Kidney (tissue), 13 donors: ENCODE measurements at regions not wholly inside any gene's neighbourhood (a gene's known extent, or its start where the extent isn't known, plus 50 kb on each side); places are given as distances from the start of the nearest gene placed in this dataset.

Source experiments
- DNase-seq, 5 donors: peaks; one replicate each; pipeline ENCODE4 v3.0.0-alpha.2; 2013 to 2020
- FAIRE-seq: peaks from 2 replicates; lab custom pipeline; 2012; peaks lifted over from hg19 to GRCh38; lab: Jason Lieb, UNC
- H3K27ac ChIP-seq, 2 donors: one replicate each; pipeline ENCODE4 v1.7.0; 2013; ENCODE audit warnings: low read depth in 2 of 2, low read length in 2 of 2, inconsistent platforms in 1 of 2
- H3K27me3 ChIP-seq: one replicate; pipeline ENCODE4 v1.7.1; 2013; ENCODE audit warnings: low read length, inconsistent platforms; ENCODE audit not compliant: control insufficient read depth, insufficient read depth
- H3K36me3 ChIP-seq, 3 donors: one replicate each; pipeline versions ENCODE4 v1.7.0 to v1.7.1; 2013; ENCODE audit warnings: low read length in 3 of 3, control low read depth in 1 of 3, inconsistent platforms in 1 of 3; ENCODE audit not compliant: insufficient read depth in 3 of 3, control insufficient read depth in 2 of 3
- H3K4me1 ChIP-seq, 3 donors: one replicate each; pipeline versions ENCODE4 v1.7.0 to v1.7.1; 2013; ENCODE audit warnings: low read length in 3 of 3, inconsistent platforms in 1 of 3, low read depth in 1 of 3; ENCODE audit not compliant: control insufficient read depth in 2 of 3, insufficient read depth in 2 of 3
- H3K4me3 ChIP-seq, 3 donors: one replicate each; pipeline versions ENCODE4 v1.7.0 to v1.8.1; 2013; ENCODE audit warnings: low read length in 3 of 3, control low read depth in 1 of 3, inconsistent platforms in 1 of 3
- H3K9ac ChIP-seq, 3 donors: one replicate each; pipeline versions ENCODE4 v1.7.0 to v1.7.1; 2013; ENCODE audit warnings: low read length in 3 of 3, control low read depth in 1 of 3, inconsistent platforms in 1 of 3
- H3K9me3 ChIP-seq, 3 donors: one replicate each; pipeline versions ENCODE4 v1.7.0 to v1.7.1; 2013; ENCODE audit warnings: low read length in 3 of 3, control low read depth in 1 of 3, inconsistent platforms in 1 of 3; ENCODE audit not compliant: control insufficient read depth in 2 of 3, insufficient read depth in 1 of 3
- intact Hi-C: fragments of 100-400 bp; cut with DNase I; formaldehyde crosslinking; loops from one replicate; pipeline ENCODE4 v1.11.1; 2022
- TF ChIP-seq, protein P1 (sequence below): IDR thresholded peaks from 3 replicates; pipeline ENCODE4 v1.5.1; 2012; ENCODE audit warnings: mild to moderate bottlenecking, moderate library complexity, borderline replicate concordance; ENCODE audit not compliant: insufficient read depth; ENCODE audit errors: extremely low read depth
- donor health status: control.
- donor health status: control.
- donor health status: control.
- donor health status: control.
- donor health status: control.
- donor health status: DM: yes; HTN: yes; CAD: no.
- donor health status: Normal renal cell carcinoma (clear cell type).

DNA sequence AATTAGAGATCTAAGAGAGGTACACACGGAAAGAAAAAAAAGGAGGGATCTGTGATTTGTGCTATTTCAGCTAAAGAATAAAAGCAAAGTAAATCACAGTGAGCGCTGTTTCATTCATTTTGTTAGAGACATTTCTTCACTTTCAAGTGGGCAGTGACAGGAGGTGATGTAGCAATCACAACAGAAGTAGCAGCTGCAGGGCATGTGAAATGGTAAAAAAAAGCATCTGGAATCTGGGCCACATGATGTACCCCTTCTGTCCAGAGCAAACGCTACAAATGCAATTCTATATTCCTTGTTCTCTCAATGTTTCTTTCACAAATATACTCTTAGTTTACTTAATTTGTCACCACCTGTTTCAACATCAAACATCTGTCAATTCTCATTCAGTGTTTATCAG lies 786.5 kb downstream of the LRRIQ3 start:
- no peaks in the 10 kb centered on the region for H3K27me3 ChIP-seq
- FAIRE-seq (no peak), DNase-seq (no peak)
- no peak overlapping the region for H3K4me3 ChIP-seq
- H3K9ac ChIP-seq, result no peak overlapping the region
- H3K4me1 ChIP-seq, result no peaks in the 10 kb centered on the region
- H3K36me3 ChIP-seq, result no peaks in the 10 kb centered on the region
- H3K9me3 ChIP-seq, result no peaks in the 10 kb centered on the region
- TF ChIP-seq, protein P1, sequence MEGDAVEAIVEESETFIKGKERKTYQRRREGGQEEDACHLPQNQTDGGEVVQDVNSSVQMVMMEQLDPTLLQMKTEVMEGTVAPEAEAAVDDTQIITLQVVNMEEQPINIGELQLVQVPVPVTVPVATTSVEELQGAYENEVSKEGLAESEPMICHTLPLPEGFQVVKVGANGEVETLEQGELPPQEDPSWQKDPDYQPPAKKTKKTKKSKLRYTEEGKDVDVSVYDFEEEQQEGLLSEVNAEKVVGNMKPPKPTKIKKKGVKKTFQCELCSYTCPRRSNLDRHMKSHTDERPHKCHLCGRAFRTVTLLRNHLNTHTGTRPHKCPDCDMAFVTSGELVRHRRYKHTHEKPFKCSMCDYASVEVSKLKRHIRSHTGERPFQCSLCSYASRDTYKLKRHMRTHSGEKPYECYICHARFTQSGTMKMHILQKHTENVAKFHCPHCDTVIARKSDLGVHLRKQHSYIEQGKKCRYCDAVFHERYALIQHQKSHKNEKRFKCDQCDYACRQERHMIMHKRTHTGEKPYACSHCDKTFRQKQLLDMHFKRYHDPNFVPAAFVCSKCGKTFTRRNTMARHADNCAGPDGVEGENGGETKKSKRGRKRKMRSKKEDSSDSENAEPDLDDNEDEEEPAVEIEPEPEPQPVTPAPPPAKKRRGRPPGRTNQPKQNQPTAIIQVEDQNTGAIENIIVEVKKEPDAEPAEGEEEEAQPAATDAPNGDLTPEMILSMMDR, result no peak
- H3K27ac ChIP-seq, result no peak overlapping the region
- intact Hi-C loops, result no loop called here

DNA sequence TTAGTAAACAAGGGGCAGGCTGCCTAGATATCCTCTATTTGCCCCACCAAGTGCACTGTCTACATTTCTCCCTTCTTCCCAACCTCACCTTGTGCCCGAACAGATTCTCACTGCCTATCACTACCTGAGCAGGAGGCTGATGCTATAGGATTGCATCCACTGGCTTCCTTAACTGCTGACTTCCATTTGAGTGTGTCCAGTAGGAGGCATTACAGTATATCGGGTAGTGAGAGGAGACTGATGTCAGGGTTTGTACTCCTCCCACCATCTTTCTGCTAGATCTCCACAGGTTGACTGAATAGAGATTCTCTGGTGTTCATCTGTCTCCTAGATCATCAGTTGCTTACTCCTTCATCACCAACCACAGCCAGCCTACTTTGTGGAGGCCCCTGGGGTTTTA lies 796.3 kb downstream of the LRRIQ3 start:
- H3K9me3 ChIP-seq, result no peaks in the 10 kb centered on the region
- H3K4me1 ChIP-seq, result no peaks in the 10 kb centered on the region
- H3K36me3 ChIP-seq, result no peaks in the 10 kb centered on the region
- H3K27me3 ChIP-seq, result no peaks in the 10 kb centered on the region
- FAIRE-seq, result no peak
- intact Hi-C loops, result no loop called here
- no peak overlapping the region for H3K27ac ChIP-seq
- H3K9ac ChIP-seq, result no peak overlapping the region
- no peak for DNase-seq
- H3K4me3 ChIP-seq, result no peak overlapping the region
- TF ChIP-seq, protein P1, result no peak

DNA sequence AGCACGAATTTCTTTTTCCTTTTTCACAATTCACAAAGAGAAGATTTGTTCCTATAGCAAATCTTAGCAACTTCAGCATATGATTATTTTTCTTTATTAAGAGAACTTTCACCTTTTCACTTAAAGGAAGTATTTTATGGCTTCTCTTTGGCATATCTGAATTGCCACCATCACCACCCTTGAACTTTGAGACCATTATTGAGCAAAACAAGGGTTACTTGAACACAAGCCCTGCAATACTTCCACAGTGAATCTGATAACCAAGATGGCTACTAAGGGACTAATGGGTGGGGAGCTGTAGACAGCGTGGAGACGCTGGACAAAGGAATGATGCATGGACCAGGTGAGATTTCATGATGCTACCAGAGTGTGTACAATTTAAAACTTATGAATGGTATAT lies 815.0 kb downstream of the LRRIQ3 start:
- no peaks in the 10 kb centered on the region for H3K36me3 ChIP-seq
- H3K27me3 ChIP-seq, result no peaks in the 10 kb centered on the region
- intact Hi-C loops, result no loop called here
- TF ChIP-seq, protein P1, result no peak
- H3K27ac ChIP-seq, result no peak overlapping the region
- DNase-seq, result no peak
- peaks cover 0 to 3% (median 0%) of the 10 kb centered on the region in 3 donors for H3K9me3 ChIP-seq
- FAIRE-seq, result no peak
- no peaks in the 10 kb centered on the region for H3K4me1 ChIP-seq
- H3K4me3 ChIP-seq, result no peak overlapping the region
- H3K9ac ChIP-seq, result no peak overlapping the region

DNA sequence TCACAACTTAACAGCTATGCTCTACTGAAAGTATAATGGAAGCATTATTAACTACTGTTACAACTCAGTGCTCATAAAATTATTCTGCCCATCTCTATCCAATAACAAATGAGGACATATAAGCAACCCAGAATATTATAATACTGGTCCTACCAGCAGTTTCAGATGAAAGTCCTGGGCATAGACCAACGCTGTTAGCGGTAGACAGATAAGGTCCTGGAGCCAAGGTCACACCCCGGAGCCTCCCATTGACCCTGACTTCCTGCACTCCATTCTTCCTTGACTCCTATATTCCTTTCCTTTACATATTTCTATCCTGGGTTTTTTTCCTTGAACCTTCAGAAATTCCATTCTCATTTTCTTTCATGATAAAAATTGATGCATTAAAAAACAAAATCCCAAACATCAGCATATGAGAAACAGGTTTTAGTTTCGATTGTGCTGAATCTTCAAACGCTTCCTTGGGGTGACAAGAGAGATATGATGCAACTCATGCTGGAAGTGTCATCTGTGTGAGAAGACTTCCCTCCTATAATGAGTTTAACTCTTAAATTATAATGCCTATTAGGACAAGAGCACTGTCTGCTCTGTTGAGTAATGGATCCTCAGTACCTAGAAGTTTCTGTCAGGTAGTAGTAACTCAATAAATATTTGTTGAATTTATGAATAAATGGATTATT lies 831.1 kb downstream of the LRRIQ3 start:
- no peak for DNase-seq
- Histone ChIP-seq H3K27ac (no peak overlapping the region), H3K9me3 (no peaks in the 10 kb centered on the region), H3K4me1 (no peaks in the 10 kb centered on the region), H3K4me3 (no peak overlapping the region), H3K9ac (no peak overlapping the region), H3K36me3 (no peaks in the 10 kb centered on the region), H3K27me3 (no peaks in the 10 kb centered on the region)
- no peak for FAIRE-seq
- TF ChIP-seq, protein P1, result no peak
- intact Hi-C loops, result no loop called here
